ENCODE measurements at regions not wholly inside any gene's neighbourhood (a gene's known extent, or its start where the extent isn't known, plus 50 kb on each side); places are given as distances from the start of the nearest gene placed in this dataset.
A peak's percentile ranks its signal among the peaks of the same experiment; 100 is the strongest.
"Not testable (repeated sequence)": the region's sequence is repeated elsewhere in the genome, so short reads cannot be mapped to it uniquely, and the experiment has no call there.

DNA sequence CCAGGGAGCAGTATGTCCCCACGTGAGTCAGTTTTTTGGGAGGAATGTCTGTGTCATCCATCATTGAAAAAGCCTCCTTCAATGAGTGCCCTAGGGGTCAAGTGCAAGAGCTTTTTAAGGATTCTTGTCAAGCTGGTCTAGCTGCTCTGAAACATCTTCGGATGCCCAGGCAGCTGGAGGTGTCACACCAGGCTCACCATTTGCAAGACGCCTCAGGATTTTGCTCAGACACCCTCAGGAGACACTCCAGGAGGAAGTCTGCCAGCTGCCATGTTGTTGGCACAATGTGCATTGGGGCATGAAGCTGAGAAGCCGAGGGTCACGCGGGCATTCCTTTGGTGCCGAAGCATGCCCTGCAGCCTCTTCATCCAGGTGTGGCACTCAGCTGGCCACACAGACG lies 111.1 kb upstream of the S1PR3 start:
- DNase-seq: no peak

DNA sequence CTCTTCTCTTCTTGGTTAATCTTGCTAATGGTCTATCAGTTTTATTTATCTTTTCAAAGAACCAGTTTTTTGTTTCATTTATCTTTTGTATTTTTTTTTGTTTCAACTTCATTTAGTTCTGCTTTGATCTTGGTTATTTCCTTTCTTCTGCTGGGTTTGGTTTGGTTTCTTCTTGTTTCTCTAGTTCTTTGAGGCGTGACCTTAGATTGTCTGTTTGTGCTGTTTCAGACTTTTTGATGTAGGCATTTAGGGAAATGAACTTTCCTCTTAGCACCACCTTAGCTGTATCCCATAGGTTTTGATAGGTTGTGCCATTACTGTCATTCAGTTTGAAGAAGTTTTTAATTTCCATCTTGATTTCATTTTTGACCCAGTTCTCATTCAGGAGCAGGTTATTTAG lies 107.0 kb upstream of the S1PR3 start:
- not testable (repeated sequence) for DNase-seq

DNA sequence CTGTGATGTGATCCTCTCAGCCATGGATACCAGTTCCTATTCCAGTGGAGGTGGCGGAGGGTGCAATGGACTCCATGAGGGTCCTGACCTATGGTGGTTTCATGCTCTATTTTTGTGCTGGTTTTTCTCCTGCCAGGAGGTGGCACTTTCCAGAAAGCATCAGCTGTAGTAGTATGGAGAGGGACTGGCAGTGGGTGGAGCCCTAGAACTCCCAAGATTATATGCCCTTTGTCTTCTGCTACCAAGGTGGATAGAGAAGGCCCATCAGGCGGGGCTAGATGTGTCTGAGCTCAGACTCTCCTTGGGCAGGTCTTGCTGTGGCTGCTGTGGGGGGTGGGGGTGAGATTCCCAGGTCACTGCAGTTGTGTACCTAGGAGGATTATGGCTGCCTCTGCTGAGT lies 104.5 kb upstream of the S1PR3 start:
- DNase-seq: not testable (repeated sequence)

DNA sequence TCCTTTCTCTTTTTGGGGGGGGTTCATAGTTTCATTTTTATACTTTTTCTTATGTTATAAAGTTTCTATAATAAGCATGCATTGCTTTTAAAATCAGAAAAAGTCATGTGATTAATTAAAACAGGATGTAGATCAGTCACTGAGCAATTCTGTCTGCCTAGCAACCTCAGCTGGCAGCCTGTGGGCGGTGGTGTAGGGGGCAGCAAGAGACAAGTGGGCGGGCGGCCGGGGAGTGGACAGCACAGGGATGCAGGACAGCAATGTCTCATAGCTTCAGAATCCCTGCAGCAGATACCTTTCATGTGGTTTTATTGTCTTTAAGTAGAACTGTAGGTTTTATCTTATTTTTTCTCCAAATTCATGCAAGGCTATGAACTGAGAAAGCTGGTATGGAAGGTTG lies 101.9 kb upstream of the S1PR3 start:
- no peak for DNase-seq

DNA sequence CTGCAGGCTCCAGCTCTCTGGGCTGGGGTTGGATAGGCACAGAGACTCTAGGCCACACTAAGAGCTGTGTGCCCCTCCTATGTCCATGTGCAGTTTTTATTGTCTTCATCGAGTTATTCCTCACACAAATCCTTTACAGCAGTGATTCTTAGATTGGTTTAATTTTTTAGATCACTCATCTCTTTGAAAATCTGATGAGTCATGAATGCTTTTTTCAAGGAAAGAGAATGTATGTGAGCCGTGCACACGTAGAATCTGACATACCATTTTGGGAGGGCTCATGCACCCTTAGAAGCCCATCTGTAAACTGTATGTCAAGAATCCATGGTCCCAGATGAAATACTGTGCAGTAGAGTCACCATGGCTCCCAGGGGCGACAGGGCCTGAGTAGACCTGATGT lies 100.7 kb upstream of the S1PR3 start:
- no peak for DNase-seq

DNA sequence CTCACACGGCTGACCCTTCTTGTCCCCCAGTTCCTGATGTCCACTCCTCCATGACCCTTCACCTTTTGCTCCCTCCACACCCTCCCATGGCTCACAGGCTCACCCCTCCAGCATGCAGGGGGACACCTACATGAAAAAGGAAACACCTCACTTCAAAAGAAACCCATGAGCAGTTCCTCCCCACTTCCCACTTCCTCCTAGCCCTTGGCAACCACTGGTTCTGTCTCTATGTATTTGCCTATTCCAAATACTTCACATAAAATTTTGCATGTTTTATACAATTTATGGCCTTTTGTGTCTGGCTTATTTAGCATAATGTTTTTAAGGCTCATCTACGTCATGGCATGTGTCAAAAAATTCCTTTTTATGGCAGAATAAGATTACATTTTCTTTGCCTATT lies 100.2 kb upstream of the S1PR3 start:
- DNase-seq: no peak

DNA sequence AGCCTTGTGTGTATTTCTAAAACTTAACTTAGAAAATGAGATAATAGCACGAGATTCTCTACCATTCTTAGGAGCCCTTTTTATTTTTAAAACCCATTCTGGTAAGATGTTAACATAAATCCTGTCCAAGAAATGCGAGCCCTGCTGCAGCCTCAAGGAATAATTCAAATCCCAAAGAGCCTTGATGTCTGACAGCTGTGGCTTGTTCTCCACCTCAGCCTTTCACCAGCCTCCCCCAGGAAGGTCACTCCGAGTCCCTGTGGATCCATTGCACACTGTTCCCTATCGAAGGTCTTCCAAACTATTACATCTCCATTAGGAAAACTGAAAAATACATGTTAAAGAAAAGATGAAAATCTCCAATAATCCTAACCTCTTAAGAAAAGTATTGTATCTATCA lies 98.5 kb upstream of the S1PR3 start:
- no peak for DNase-seq

DNA sequence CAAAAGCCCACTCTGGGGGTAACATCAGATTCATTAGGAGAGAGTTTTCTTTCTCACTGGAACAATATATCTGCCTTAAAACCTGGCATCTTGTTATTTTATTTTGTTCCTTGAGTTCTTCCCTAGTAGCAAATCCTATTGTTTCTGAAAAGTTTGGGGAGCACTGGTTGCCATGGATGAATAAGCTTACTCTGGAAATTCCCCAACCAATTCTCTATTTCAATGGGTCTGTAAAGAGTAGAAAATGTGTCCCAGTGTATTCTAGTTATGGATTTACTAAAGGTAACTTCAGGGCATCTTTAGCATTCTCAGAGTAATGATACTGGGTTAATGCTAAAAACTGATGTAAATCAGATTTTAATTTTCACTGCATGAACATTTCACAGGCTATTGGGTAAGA lies 94.2 kb upstream of the S1PR3 start:
- DNase-seq: no peak

DNA sequence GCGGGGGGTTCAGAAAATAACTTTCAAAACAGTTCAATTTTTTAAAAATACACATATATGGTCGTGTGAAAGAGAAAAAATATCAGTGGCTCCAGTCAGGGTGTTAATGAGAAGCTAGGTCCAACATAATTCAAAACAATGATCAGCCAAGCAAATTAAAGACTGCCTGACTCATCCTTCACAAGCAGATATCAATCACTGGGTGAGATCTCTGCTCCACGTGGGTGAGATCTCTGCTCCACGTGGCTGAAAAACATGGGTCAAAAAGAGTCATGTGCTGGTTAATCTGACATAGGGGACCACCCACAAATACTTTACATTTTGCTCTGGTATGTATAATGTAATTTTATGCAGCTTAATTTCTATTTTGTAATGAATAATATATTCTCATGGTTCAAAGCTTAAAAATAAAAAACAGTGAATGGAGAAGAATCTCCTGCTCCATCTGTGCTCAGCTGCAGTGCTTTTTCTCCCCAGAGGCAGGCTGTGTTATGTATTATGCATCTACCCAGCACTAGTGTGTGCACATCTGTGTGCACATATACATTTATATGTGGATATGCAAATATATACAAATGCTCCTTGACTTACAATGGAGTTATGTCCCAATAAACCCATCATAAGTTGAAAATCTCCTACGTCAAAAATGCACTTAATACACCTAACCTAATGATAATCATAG lies 93.1 kb upstream of the S1PR3 start:
- DNase-seq: no peak

DNA sequence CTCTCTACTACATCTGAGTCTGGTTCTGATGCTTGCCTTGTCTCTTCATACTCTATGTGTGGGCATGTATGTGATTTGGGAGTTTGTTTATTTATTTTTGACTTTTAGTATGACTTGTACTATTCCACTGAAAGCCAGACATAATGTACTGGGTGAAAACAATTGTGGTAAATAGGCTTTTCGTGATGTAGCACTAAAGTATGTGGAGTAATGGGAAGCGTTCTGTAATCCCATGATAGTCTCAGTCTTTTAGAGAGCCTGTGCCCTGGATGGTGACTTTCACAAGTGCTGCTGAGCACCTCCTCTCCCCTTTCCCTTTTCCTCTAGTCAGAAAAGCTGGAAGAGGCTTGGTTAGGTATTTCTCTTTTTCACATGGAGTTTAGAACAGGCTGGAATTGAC lies 85.8 kb upstream of the S1PR3 start:
- DNase-seq: no peak

DNA sequence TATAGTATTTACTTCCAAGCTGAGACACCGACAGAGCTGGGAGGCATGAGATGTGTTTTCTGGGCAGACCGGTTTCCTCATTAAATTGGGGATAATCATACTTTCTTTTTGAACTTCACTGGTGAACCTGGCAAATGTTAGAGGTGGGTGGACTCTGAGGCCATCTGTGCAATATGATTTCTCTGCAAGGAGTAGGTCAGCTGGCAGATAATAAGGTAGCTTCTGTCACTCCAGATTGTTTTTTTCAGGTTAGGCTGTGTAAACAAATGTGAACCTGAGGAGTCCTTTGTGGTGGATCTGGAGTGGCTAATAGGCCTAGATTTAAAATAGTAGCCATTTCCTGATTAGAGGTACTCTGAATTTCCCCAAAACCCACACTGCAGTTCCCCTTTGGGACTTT lies 75.4 kb upstream of the S1PR3 start:
- no peak for DNase-seq

DNA sequence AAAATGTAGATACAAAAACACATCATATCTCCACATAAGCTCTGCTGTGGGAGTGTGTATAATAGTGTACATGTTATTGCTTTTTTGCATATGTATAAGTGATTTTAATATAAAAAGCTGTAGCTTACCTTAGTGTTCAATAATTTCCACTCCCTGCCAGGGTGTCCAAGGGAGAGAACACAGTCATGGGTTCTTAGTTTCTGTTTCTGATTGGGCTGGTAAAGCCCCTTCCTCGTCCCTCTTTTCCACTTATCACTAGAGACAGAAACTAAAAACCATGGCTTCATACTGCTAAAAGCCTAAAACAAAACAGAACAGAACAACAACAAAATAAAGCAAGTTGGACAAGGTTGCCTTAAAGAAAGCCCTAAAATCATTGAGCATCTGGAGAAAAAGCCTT lies 74.4 kb upstream of the S1PR3 start:
- DNase-seq: no peak

DNA sequence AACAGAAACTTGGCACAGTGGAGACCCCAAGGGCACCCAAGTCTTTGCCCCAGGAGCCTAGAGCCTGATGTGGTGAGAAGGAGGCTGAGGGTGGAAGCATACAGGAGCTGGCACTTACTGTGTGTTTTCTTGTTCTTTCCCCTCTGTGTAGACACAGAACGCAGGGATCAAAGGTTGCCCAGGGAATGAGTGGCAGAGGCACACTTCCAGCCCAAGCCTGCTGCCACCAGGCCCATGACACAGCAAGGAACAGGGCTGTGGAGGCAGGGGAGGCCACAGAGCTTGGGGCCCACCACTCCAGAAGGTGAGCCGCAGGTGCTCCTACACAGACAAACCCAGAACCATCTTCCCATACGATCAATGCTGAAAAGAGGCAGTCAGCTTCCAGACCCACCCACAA lies 73.9 kb upstream of the S1PR3 start:
- DNase-seq: no peak

DNA sequence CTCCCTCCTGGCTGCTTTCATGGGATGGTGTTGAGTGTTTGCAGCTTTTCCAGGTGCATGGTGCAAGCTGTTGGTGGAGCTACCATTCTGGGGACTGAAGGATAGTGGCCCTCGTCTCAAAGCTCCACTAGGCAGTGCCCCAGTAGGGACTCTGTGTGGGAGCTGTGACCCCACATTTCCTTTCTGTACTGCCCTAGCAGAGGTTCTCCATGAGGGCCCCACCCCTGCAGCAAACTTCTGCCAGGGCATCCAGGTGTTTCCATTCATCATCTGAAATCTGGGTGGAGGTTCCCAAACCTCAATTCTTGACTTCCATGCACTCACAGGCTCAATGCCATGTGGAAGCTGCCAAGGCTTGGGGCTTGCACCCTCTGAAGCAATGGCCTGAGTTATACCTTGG lies 72.7 kb upstream of the S1PR3 start:
- DNase-seq: not testable (repeated sequence)

DNA sequence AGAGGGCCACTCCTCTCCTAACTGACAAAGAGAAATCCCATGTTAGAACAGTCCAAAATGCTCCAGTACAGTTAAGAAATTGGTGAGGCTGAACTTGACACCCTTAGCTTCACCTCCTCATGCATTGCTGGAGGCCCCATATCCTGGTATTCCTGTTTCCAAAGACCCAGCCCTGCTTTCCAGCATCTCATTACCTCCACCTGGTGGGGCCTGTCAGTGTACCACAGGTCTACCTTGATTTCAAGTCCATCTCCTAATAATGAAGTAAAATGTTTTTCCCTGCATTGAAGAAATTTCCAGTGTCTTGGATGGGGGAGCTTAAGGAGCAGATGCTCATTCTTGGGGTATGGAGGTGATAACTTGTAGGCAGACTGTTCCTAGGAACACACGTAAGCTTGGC lies 70.6 kb upstream of the S1PR3 start:
- no peak for DNase-seq

DNA sequence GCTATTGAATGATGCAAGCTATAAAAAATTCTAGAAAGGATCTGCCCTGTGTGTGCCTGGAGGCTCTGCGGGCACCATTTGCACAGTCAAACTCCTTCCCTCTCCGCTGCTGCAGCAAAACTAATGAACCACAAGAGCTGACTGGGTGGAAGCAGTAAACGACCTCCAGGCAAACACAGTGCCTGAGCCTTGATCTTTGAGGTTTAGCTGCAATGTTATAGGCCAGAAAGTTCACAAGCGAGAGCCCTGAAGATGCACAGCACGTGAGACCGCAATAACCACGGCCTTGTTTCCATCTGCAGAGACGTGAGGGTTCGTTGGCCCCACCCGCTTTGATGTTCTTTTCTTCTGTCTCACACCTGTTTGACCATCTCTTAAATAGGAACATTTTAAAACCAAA lies 69.2 kb upstream of the S1PR3 start:
- DNase-seq: peak; percentile 83

DNA sequence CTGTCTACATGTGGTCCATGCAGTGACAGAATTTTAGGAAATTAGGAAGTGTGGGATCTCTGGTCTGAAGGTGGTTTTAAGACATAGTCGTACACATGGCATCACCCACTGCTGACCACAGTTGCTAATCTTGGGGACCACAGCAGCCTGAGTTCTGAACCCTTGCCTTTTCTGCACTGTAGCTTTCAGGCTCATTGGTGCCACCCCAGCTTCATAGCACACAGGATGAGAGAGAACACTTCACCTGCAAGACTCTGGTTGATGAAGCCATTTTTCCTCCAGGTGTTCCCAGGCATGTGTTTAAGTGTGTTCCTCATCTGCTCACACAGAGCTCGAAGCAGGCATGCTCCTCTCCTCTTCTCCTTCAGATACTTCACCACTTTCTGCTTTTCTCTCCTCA lies 68.2 kb upstream of the S1PR3 start:
- peak; percentile 9 for DNase-seq

DNA sequence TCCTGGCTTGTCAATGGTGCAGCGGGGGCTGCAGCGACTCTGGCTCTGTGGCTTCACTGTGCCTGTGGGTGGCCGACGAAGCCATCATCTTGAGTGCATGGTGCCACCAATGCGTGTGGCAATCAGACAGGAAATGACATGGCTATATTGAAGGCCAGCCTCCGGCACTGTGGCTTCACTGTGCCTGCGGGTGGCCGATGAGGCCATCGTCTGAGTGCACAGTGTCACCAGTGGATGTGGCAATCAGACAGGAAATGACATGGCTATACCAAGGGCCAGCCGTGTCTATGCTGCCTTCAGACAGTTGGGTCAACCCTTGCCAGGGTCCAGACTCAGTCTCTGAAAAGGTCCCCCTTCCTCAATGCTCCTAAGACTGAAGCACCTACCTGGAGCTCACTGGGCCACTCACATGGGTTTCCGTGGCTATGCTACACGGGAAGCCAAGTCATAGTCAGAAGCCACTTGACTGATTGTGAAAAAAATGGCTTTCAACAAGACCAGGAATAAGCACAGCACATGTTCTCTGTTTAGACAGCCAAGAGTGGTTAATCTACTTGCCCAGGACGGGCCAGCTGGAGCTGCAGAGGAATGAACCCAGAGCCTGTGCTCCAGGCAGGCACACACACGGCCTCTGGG lies 67.5 kb upstream of the S1PR3 start:
- peak; percentile 82 for DNase-seq

DNA sequence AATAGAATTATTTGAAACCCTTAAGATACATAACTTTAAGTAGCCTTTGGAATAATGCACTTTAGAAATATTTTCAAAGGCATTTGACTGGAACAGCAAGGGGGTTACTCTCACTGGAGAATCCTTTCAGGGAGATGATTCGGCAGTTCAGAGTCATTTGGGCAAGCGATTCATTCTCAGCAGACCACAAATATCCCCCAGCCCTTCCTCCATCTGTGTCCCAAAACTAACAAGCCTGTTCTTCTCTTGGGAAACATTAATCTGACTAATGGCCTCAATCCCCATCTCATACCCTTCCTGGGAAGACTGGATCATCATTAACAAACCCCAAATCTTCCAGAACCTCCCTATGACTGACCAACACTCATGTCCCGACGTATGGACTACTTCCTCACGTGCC lies 65.8 kb upstream of the S1PR3 start:
- DNase-seq: no peak

DNA sequence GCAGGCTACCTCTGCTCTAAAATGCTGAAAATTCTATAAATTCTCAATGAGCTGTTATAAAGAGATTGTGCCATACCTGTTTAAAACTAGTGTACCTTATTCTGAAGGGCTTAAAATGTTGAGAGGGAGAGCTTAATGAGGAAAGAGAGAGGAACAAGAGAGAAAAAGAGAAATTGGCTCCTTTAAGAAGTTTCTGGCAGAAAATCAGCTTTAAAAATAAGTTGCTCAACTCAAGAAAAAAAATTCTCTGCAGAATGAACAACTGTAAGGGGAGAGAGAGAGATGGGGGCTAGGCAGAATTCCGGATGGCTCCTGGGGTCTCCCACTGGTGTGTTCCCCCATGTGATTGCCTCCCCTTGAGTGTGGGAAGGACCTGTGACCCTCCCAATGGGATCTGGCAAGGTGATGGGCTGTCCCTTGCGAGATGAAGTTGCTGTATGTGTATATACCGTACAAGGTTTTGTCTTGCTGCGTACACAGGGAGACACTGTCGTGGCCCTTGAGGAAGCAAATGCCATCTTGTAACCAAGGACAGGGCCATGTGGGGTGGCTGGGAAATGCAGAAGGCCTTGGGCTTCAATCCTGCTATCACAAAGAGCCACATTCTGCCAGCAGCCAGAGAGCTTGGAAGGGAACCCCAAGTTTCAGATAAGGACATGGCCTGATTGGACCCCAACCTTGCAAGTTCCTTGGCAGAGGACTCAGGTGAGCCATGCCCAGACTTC lies 64.3 kb upstream of the S1PR3 start:
- no peak for DNase-seq

DNA sequence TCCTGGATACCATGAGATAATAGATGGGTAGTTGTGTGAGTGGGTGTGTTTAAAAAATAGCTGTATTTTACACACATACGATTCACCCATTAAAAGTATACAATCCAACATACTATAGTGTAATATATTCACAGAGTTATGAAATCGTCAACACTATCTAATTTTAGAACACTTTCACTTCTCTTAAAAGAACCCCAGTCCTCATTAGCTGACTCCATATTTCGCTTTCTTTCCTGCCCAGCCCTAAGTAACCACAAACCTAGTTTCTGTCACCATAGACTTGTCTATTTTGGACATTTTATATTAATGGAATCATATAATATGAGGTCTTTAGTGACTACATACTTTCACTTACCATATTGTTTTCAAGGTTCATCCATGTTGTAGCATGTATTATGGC lies 63.8 kb upstream of the S1PR3 start:
- DNase-seq: no peak

DNA sequence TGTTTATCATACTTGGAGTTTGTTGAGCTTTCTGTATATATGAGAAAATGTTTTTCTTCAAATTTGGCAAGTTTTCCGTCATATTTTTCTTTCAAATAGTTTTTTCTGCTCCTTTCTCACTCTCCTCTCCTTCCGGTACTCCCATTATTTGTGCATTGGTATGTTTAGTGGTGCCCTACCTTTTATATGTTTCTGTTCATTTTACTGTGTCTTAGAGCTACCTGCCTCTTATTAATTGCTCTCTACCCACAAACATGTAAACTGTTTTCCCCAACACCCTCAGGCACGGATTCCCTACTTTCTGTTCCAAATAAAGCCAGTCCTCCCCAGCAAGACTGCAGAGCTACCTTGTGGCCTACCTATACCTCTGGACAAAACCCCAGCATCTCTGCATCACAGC lies 60.6 kb upstream of the S1PR3 start:
- no peak for DNase-seq

DNA sequence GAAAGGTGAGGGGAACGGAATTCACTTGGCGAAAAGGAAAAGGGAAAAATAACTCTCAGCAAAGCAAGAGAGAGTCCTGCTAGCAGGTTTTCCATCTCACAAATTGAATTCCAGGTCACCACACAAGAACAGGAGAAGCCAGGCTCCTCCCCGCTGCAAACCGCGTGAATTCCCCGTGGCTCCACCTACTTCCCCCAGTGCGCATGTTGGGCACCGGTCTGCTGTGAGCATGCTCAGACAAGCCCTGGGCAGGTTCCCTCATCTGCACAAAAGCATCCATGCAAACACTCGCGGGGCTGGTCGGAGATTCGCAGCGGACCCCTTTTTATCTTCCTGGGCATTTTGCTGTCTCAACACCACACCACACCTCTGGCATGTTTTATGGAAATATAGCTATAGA lies 58.5 kb upstream of the S1PR3 start:
- no peak for DNase-seq

DNA sequence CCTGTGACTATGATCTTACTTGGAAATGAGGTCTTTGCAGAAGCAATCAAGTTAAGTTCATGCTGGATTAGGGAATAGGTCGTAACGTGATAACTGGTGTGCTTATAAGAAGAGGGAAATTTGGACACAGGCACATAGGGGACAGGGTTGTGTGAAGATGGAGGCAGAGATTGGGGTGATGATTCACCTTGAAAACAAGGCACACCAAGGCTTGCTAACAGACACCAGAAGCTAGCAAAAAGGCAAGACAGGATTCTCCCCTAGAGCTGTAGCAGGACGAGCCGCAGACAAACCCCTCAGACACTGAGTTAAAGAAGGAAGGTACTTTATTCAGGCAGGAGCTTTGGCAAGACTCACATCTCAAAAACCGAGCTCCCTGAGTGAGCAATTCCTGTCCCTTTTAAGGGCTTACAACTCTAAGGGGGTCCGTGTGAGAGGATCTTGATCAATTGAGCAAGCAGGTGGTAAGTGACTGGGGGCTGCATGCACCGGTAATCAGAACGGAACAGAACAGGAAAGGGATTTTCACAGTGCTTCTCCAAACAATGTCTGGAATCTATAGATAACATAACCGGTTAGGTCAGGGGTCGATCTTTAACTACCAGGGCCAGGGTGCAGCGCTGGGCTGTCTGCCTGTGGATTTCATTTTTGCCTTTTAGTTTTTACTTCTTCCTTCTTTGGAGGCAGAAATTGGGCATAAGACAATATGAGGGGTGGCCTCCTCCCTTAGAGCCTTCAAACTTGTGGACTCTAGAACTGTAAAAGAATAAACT lies 57.5 kb upstream of the S1PR3 start:
- no peak for DNase-seq
